H9 (cell line): ENCODE measurements at regions not wholly inside any gene's neighbourhood (a gene's known extent, or its start where the extent isn't known, plus 50 kb on each side); places are given as distances from the start of the nearest gene placed in this dataset.

Experiments used
- DNase-seq: peaks from one replicate; pipeline ENCODE4 v3.0.0-alpha.2; 2017
- H2AFZ ChIP-seq: one replicate; pipeline ENCODE4 v1.6.1; 2013; ENCODE audit warnings: mild to moderate bottlenecking, low read length, control low read depth, moderate library complexity
- H2AK5ac ChIP-seq: 2 replicates; pipeline ENCODE4 v1.6.1; 2013; ENCODE audit warnings: low read length, control low read depth, mixed read lengths; ENCODE audit not compliant: insufficient read length
- H2BK120ac ChIP-seq: one replicate; pipeline ENCODE4 v1.6.1; 2013; ENCODE audit warnings: low read depth, mild to moderate bottlenecking, low read length, control low read depth, inconsistent platforms; ENCODE audit not compliant: poor library complexity, severe bottlenecking
- H2BK12ac ChIP-seq: 2 replicates; pipeline ENCODE4 v1.6.1; 2013; ENCODE audit warnings: low read length, control low read depth, mixed read lengths, low read depth; ENCODE audit not compliant: insufficient read length
- H2BK15ac ChIP-seq: 2 replicates; pipeline ENCODE4 v1.6.1; 2013; ENCODE audit warnings: low read depth, low read length, control low read depth
- H2BK20ac ChIP-seq: one replicate; pipeline ENCODE4 v1.6.1; 2013; ENCODE audit warnings: low read depth, mild to moderate bottlenecking, low read length, control low read depth, inconsistent platforms; ENCODE audit not compliant: poor library complexity, severe bottlenecking
- H2BK5ac ChIP-seq: 2 replicates; pipeline ENCODE4 v1.6.1; 2013; ENCODE audit warnings: low read length, control low read depth, mixed read lengths; ENCODE audit not compliant: insufficient read length
- H3K14ac ChIP-seq: 2 replicates; pipeline ENCODE4 v1.6.1; 2013; ENCODE audit warnings: low read length, control low read depth; ENCODE audit not compliant: insufficient read depth
- H3K18ac ChIP-seq: 2 replicates; pipeline ENCODE4 v1.6.1; 2013; ENCODE audit warnings: low read depth, mild to moderate bottlenecking, mixed read lengths, low read length, control low read depth; ENCODE audit not compliant: insufficient read length
- H3K23ac ChIP-seq: 2 replicates; pipeline ENCODE4 v1.6.1; 2013; ENCODE audit warnings: low read length, control low read depth, mixed read lengths, low read depth; ENCODE audit not compliant: insufficient read length
- H3K23me2 ChIP-seq: 2 replicates; pipeline ENCODE4 v1.6.1; 2013; ENCODE audit warnings: low read depth, mild to moderate bottlenecking, mixed read lengths, low read length, control low read depth; ENCODE audit not compliant: insufficient read length, poor library complexity, severe bottlenecking
- H3K27ac ChIP-seq: 2 replicates; pipeline ENCODE4 v1.5.1; 2013; ENCODE audit warnings: low read length, control low read depth, mixed read lengths, low read depth; ENCODE audit not compliant: insufficient read length
- H3K27me3 ChIP-seq: 2 replicates; pipeline ENCODE4 v1.6.1; 2013; ENCODE audit warnings: low read length, control low read depth, inconsistent platforms; ENCODE audit not compliant: insufficient read depth
- H3K4ac ChIP-seq: 2 replicates; pipeline ENCODE4 v1.6.1; 2013; ENCODE audit warnings: low read depth, mild to moderate bottlenecking, control low read depth, inconsistent platforms, low read length, moderate library complexity
- H3K4me1 ChIP-seq: 2 replicates; pipeline ENCODE4 v1.6.1; 2013; ENCODE audit warnings: low read length, control low read depth, inconsistent platforms; ENCODE audit not compliant: insufficient read depth
- H3K4me2 ChIP-seq: 2 replicates; pipeline ENCODE4 v1.6.1; 2013; ENCODE audit warnings: low read length, control low read depth, mixed read lengths; ENCODE audit not compliant: insufficient read length, insufficient read depth
- H3K56ac ChIP-seq: 2 replicates; pipeline ENCODE4 v1.6.1; 2013; ENCODE audit warnings: low read depth, mild to moderate bottlenecking, mixed read lengths, low read length, control low read depth; ENCODE audit not compliant: insufficient read length
- H3K79me1 ChIP-seq: 2 replicates; pipeline ENCODE4 v1.6.1; 2013; ENCODE audit warnings: low read depth, mild to moderate bottlenecking, moderate library complexity, low read length, control low read depth, inconsistent platforms; ENCODE audit not compliant: insufficient read depth, poor library complexity, severe bottlenecking
- H3K79me2 ChIP-seq: 2 replicates; pipeline ENCODE4 v1.6.1; 2013; ENCODE audit warnings: low read length, control low read depth, inconsistent platforms; ENCODE audit not compliant: insufficient read depth
- H3K9ac ChIP-seq: 2 replicates; pipeline ENCODE4 v1.6.1; 2013; ENCODE audit warnings: low read length, control low read depth, mixed read lengths; ENCODE audit not compliant: insufficient read length; ENCODE audit errors: extremely low read depth
- H3K9me3 ChIP-seq: one replicate; pipeline ENCODE4 v1.6.1; 2013; ENCODE audit warnings: low read depth, low read length, inconsistent platforms; ENCODE audit not compliant: control insufficient read depth
- H3T11ph ChIP-seq: one replicate; pipeline ENCODE4 v1.6.1; 2013; ENCODE audit warnings: mild to moderate bottlenecking, low read length, control low read depth, inconsistent platforms
- H4K20me1 ChIP-seq: one replicate; pipeline ENCODE4 v1.6.1; 2013; ENCODE audit not compliant: control insufficient read depth, insufficient read length, insufficient read depth
- H4K5ac ChIP-seq: 2 replicates; pipeline ENCODE4 v1.6.1; 2013; ENCODE audit warnings: low read depth, mild to moderate bottlenecking, mixed read lengths, low read length, control low read depth; ENCODE audit not compliant: insufficient read length
- H4K8ac ChIP-seq: replicated peaks from 2 replicates; pipeline ENCODE4 v1.6.1; 2013; ENCODE audit warnings: low read length, control low read depth, mixed read lengths, low read depth; ENCODE audit not compliant: insufficient read length
- H4K91ac ChIP-seq: 2 replicates; pipeline ENCODE4 v1.6.1; 2013; ENCODE audit warnings: low read depth, mild to moderate bottlenecking, moderate library complexity, mixed read lengths, low read length, control low read depth; ENCODE audit not compliant: insufficient read length
- H3K27ac Mint-ChIP-seq, 3 experiments: 2 replicates in 2 of 3; 3 replicates in 1 of 3; pipeline ENCODE4 v1.8.0; 2020 to 2021; ENCODE audit warnings: mixed read lengths in 3 of 3, mild to moderate bottlenecking in 1 of 3, moderate library complexity in 1 of 3
- H3K27me3 Mint-ChIP-seq: 2 replicates; pipeline ENCODE4 v1.8.0; 2021; ENCODE audit warnings: low read depth, mild to moderate bottlenecking, moderate library complexity, mixed read lengths
- H3K36me3 Mint-ChIP-seq, 3 experiments: 2 replicates in 2 of 3; 3 replicates in 1 of 3; pipeline ENCODE4 v1.8.0; 2020 to 2021; ENCODE audit warnings: low read depth in 3 of 3, mixed read lengths in 3 of 3; ENCODE audit not compliant: insufficient read depth in 1 of 3
- H3K4me1 Mint-ChIP-seq, 2 experiments: 2 replicates each; pipeline ENCODE4 v1.8.0; 2020; ENCODE audit warnings: mixed read lengths in 2 of 2
- H3K4me3 Mint-ChIP-seq, 2 experiments: 2 replicates in 1 of 2; 3 replicates in 1 of 2; pipeline ENCODE4 v1.8.0; 2020 to 2021; ENCODE audit warnings: mild to moderate bottlenecking in 2 of 2, mixed read lengths in 2 of 2, moderate library complexity in 1 of 2
- H3K9me3 Mint-ChIP-seq, 2 experiments: 2 replicates in 1 of 2; 3 replicates in 1 of 2; pipeline ENCODE4 v1.8.0; 2020; ENCODE audit warnings: mild to moderate bottlenecking in 2 of 2, mixed read lengths in 2 of 2, moderate library complexity in 1 of 2
- TF ChIP-seq, protein P1 (sequence below): fragments of 200-600 bp; sonication (generic); conservative IDR thresholded peaks from 3 replicates; pipeline ENCODE4 v1.8.0; 2021; ENCODE audit warnings: antibody characterized with exemption, mild to moderate bottlenecking

DNA sequence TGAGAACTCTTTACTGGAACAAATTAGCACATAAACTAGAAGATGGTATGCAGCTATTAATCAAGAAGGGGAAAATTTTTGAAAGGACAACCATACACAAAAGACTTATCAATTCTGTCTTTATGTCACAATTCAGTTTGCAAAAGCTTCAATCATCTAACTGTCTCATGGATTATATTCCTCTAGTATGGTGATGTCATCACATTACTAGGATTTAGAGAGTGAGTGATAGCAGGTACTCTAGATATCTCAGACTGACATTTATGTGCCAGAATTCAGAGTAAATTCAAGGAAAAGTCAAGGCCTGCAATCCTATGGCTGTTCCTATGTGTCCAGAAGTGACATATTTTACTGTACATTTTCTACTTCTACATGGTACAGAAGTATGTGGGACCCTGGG lies 318.9 kb upstream of the GRAMD2B start:
- no peak overlapping the region for H3K23ac ChIP-seq
- no peak overlapping the region for H2BK12ac ChIP-seq
- no peaks in the 10 kb centered on the region for H4K20me1 ChIP-seq
- no peak overlapping the region for H3K18ac ChIP-seq
- H3K27ac ChIP-seq, result no peak overlapping the region
- no peaks in the 10 kb centered on the region for H3K9me3 ChIP-seq
- no peaks in the 10 kb centered on the region for H3K79me1 ChIP-seq
- H3T11ph ChIP-seq, result no peak overlapping the region
- H3K4me2 ChIP-seq, result no peak overlapping the region
- H3K27me3 ChIP-seq, result no peaks in the 10 kb centered on the region
- no peak overlapping the region for H3K4ac ChIP-seq
- H3K4me1 ChIP-seq, result no peaks in the 10 kb centered on the region
- Mint-ChIP-seq H3K27me3 (no peaks in the 10 kb centered on the region; the same call in 1 of the 2 replicates), H3K4me3 (no peak overlapping the region), H3K27ac (no peak overlapping the region), H3K4me1 (peaks cover 8 to 14% of the 10 kb centered on the region in 2 experiments), H3K9me3 (no peaks in the 10 kb centered on the region), H3K36me3 (peaks cover 0 to 2% (median 0%) of the 10 kb centered on the region in 3 experiments; a peak in 1 of 7 replicates)
- H2BK15ac ChIP-seq, result no peak overlapping the region
- no peak overlapping the region for H4K8ac ChIP-seq
- H2BK20ac ChIP-seq, result no peak overlapping the region
- TF ChIP-seq, protein P1, sequence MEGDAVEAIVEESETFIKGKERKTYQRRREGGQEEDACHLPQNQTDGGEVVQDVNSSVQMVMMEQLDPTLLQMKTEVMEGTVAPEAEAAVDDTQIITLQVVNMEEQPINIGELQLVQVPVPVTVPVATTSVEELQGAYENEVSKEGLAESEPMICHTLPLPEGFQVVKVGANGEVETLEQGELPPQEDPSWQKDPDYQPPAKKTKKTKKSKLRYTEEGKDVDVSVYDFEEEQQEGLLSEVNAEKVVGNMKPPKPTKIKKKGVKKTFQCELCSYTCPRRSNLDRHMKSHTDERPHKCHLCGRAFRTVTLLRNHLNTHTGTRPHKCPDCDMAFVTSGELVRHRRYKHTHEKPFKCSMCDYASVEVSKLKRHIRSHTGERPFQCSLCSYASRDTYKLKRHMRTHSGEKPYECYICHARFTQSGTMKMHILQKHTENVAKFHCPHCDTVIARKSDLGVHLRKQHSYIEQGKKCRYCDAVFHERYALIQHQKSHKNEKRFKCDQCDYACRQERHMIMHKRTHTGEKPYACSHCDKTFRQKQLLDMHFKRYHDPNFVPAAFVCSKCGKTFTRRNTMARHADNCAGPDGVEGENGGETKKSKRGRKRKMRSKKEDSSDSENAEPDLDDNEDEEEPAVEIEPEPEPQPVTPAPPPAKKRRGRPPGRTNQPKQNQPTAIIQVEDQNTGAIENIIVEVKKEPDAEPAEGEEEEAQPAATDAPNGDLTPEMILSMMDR, result no peak
- no peak overlapping the region for H2BK5ac ChIP-seq
- no peak overlapping the region for H4K5ac ChIP-seq
- no peak overlapping the region for H2AK5ac ChIP-seq
- no peak overlapping the region for H3K9ac ChIP-seq
- no peak overlapping the region for H2BK120ac ChIP-seq
- H3K79me2 ChIP-seq, result no peaks in the 10 kb centered on the region
- no peak overlapping the region for H4K91ac ChIP-seq
- no peak overlapping the region for H3K14ac ChIP-seq
- no peak overlapping the region for H2AFZ ChIP-seq
- H3K56ac ChIP-seq, result no peak overlapping the region
- DNase-seq, result no peak
- H3K23me2 ChIP-seq, result no peaks in the 10 kb centered on the region
